LNCaP clone FGC (cell line): ENCODE measurements at regions not wholly inside any gene's neighbourhood (a gene's known extent, or its start where the extent isn't known, plus 50 kb on each side); places are given as distances from the start of the nearest gene placed in this dataset.

Experiments
- DNase-seq: peaks from one replicate; pipeline ENCODE4 v3.0.0-alpha.2; 2011; ENCODE audit warnings: low read depth
- H3K4me3 ChIP-seq: 2 replicates; pipeline ENCODE4 v1.5.1; 2011; ENCODE audit warnings: mild to moderate bottlenecking, low read depth, low read length, control low read depth
- TF ChIP-seq, protein P1 (sequence below): IDR thresholded peaks from 2 replicates; pipeline ENCODE4 v1.5.1; 2012; ENCODE audit warnings: mild to moderate bottlenecking; ENCODE audit not compliant: control insufficient read depth, insufficient read depth; ENCODE audit errors: extremely low read depth

GRCh38 chr4:161183729-161184128 is 980.1 kb downstream of the FSTL5 start:
- DNase-seq = no peak
- TF ChIP-seq, protein P1, sequence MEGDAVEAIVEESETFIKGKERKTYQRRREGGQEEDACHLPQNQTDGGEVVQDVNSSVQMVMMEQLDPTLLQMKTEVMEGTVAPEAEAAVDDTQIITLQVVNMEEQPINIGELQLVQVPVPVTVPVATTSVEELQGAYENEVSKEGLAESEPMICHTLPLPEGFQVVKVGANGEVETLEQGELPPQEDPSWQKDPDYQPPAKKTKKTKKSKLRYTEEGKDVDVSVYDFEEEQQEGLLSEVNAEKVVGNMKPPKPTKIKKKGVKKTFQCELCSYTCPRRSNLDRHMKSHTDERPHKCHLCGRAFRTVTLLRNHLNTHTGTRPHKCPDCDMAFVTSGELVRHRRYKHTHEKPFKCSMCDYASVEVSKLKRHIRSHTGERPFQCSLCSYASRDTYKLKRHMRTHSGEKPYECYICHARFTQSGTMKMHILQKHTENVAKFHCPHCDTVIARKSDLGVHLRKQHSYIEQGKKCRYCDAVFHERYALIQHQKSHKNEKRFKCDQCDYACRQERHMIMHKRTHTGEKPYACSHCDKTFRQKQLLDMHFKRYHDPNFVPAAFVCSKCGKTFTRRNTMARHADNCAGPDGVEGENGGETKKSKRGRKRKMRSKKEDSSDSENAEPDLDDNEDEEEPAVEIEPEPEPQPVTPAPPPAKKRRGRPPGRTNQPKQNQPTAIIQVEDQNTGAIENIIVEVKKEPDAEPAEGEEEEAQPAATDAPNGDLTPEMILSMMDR = no peak
- no peak overlapping the region for H3K4me3 ChIP-seq

- DNase-seq = no peak
- no peak overlapping the region for H3K4me3 ChIP-seq
- TF ChIP-seq, protein P1 = no peak
Observed at GRCh38 chr4:161182913-161183312, 980.9 kb downstream of the FSTL5 start.

GRCh38 chr4:161178310-161178709 is 985.5 kb downstream of the FSTL5 start:
- TF ChIP-seq, protein P1 = no peak
- H3K4me3 ChIP-seq = no peak overlapping the region
- DNase-seq = no peak

- TF ChIP-seq, protein P1 = no peak
- no peak for DNase-seq
- H3K4me3 ChIP-seq = no peak overlapping the region
Observed at GRCh38 chr4:161172396-161173026, 991.3 kb downstream of the FSTL5 start.

- TF ChIP-seq, protein P1 = no peak
- no peak for DNase-seq
- H3K4me3 ChIP-seq = no peak overlapping the region
Observed at GRCh38 chr4:161167539-161167938, 996.3 kb downstream of the FSTL5 start.

DNA sequence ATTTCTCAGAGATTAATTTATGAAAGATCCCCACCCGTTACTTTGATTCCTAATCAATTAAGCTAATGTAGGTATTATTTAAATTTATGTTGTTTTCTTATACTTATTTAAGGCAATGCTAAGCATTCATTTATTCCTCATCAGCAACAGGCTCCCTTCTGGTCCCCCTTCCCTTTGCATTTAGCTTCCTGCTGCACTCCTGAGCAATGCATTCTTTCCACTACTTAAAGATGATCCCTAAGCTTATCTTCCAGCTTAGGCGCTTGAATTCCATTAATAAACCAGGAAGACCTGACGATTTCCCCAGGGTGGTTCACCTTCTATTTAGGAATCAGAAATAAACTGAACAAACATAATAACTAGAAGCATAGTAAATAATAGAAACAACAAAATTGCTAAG is 1003.1 kb downstream of the FSTL5 start:
- no peak overlapping the region for H3K4me3 ChIP-seq
- TF ChIP-seq, protein P1 = no peak
- no peak for DNase-seq

DNA sequence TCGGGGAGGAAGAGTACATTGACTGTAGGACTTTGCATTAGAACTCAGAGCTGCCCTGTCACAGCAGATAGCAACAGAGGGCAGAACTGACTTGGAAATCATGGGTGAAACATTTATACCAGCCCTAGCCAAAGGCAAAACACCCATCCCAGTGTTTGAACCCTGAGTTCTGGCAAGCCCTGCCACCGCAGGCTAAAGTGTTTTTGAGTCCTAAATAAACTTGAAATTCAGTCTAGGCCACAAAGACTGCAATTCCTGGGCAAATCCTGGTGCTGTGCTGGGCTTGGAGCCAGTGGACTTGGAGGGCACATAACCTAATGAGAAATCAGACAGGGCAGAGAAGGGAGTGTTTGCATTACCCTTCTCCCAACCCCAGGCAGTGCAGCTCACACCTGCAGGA is 1015.7 kb downstream of the FSTL5 start:
- TF ChIP-seq, protein P1 = no peak
- no peak for DNase-seq
- no peak overlapping the region for H3K4me3 ChIP-seq
